ENCODE measurements at regions not wholly inside any gene's neighbourhood (a gene's known extent, or its start where the extent isn't known, plus 50 kb on each side); places are given as distances from the start of the nearest gene placed in this dataset.
"Not testable (repeated sequence)": the region's sequence is repeated elsewhere in the genome, so short reads cannot be mapped to it uniquely, and the experiment has no call there.

GRCh38 chr10:60564475-60564874 lies 174.8 kb upstream of the ANK3 start:
- DNase-seq: no peak

DNA sequence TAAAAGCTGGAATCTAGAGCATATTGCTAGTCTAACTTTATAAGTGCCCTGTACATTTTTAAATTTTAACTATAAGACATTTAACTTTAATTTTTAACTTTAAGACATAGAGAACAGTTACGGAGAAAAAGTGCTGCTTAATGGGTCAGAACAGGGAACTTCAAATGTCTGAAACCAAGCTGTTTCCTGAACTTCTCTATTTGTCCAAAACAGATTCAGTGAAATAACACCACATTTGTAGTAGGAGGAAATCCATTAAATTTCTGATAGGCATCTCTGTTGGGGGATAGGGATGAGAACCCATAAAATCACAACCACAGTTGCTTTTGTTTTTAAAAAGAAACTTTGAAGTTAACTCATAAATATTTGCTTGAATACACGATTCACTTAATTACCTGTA lies 170.8 kb upstream of the ANK3 start:
- no peak for DNase-seq

GRCh38 chr10:60555700-60556099 lies 166.0 kb upstream of the ANK3 start:
- no peak for DNase-seq

GRCh38 chr10:60549686-60550085 lies 160.0 kb upstream of the ANK3 start:
- no peak for DNase-seq

GRCh38 chr10:60542657-60543056 lies 153.0 kb upstream of the ANK3 start:
- DNase-seq: no peak

- DNase-seq: no peak
These were observed 151.8 kb upstream of the ANK3 start for GRCh38 chr10:60541451-60541850.

GRCh38 chr10:60537697-60538096 lies 148.0 kb upstream of the ANK3 start:
- DNase-seq: no peak

DNA sequence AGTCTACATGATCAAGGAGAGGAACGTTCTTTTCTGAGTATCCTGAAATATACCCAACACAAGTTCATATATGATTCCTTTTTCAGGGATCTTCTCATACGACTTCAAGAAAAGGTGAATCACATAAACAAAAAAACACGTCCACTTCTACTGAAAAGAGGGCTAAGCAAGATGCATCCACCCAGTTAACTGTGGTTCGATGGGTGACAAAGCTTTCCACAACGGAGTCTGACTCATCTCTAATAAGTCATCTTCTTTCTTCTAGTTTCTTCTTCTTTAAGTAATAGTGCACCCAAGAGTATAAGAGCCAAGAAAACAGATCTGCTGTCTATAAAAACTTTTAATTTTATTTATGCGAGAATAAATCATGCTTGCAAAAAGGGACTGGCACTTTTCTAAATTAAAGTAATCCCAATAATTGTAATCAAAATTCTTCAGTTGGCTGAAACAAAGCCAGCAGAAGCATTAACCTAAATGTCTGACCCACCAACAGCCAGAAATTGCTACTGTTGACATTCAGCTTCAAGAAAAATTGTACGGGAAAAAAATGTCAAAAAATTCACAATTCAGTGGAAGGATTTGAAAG lies 146.9 kb upstream of the ANK3 start:
- DNase-seq: no peak

GRCh38 chr10:60535427-60535826 lies 145.8 kb upstream of the ANK3 start:
- no peak for DNase-seq

- DNase-seq: no peak
These were observed 145.2 kb upstream of the ANK3 start for GRCh38 chr10:60534761-60535389.

GRCh38 chr10:60532696-60533468 lies 143.2 kb upstream of the ANK3 start:
- no peak for DNase-seq

DNA sequence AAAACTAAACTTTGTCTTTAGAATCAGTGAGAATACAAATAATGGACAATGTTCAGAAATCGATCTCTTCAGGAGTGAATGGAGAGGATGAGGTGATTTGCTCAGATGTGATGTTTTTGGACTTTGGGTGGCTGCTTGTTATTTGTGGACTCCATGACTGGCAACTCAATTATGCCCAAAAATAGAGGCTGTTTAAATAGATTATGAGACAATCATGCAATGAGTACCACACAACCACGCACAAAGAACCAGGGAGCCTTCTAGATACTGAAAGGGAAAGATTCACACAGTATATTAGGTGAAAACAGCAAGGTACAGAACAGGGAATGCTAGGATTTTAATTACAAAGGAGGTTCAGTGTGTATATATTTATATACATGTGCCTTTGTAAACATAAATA lies 141.3 kb upstream of the ANK3 start:
- DNase-seq: no peak

- DNase-seq: no peak
These were observed 138.0 kb upstream of the ANK3 start for GRCh38 chr10:60527676-60528075.

GRCh38 chr10:60525716-60526585 lies 136.3 kb upstream of the ANK3 start:
- no peak for DNase-seq

- DNase-seq: no peak
These were observed 134.9 kb upstream of the ANK3 start for GRCh38 chr10:60524541-60524940.

DNA sequence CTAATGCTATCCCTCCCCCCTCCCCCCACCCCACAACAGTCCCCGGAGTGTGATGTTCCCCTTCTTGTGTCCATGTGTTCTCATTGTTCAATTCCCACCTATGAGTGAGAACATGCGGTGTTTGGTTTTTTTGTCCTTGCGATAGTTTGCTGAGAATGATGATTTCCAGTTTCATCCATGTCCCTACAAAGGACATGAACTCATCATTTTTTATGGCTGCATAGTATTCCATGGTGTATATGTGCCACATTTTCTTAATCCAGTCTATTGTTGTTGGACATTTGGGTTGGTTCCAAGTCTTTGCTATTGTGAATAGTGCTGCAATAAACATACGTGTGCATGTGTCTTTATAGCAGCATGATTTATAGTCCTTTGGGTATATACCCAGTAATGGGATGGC lies 133.7 kb upstream of the ANK3 start:
- not testable (repeated sequence) for DNase-seq

DNA sequence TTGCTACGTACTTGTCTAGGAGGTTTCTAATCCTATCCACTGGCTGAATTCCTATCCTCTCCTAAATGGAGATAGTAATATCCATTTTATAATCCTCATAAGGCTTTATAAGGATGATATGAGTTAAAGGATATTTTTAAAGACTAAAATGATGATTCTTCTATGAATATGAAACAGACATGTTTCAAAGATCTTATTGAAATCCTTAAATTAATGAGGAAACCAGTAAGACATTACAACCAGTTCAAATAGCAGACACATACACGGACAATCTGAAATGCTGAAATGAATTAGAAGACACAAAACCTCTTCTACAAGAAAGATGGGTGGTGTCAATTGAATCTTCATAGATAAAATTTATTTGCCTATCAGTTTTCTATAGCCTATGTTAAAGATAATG lies 132.9 kb upstream of the ANK3 start:
- DNase-seq: no peak

DNA sequence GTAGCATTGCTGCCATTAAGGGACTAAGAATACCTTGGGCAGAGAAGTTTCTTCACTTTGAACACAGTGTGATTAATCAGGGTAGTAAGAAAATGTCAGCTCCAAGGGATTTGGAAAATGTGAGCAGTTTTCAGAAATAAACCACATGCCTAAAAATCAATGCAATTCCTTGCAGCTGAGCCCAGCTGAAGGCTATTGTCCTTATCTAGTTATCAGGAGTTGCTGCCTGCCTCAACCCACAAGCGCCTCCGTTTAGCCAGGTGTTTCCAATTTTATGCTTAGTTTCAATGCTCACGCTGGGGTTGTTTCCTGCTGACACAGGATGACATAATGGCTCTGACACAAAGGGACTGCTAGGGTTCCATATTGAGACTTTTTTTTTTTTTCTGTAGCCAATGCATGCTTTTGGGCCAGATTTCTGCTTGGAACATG lies 132.3 kb upstream of the ANK3 start:
- DNase-seq: no peak

DNA sequence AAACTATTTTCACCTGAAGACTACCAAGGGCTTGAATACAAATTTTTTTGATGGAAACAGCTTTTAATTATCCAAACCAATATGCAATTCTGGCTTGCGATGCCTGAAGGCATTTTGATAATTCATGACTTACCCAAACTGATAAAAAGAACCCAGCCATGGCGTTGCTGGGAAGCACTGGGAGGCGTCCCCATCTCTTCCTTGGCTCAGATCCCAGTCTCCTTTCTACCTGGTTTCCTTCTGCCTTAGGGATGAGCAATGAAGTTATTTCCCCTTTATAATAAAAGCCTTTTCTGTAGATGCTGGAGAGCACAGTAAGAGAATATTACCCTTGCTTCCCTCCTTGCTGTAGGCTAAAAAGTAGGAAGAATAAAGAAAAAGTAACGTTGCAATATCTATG lies 129.1 kb upstream of the ANK3 start:
- DNase-seq: no peak

GRCh38 chr10:60517805-60518204 lies 128.1 kb upstream of the ANK3 start:
- DNase-seq: no peak

- no peak for DNase-seq
These were observed 123.6 kb upstream of the ANK3 start for GRCh38 chr10:60513281-60513680.

DNA sequence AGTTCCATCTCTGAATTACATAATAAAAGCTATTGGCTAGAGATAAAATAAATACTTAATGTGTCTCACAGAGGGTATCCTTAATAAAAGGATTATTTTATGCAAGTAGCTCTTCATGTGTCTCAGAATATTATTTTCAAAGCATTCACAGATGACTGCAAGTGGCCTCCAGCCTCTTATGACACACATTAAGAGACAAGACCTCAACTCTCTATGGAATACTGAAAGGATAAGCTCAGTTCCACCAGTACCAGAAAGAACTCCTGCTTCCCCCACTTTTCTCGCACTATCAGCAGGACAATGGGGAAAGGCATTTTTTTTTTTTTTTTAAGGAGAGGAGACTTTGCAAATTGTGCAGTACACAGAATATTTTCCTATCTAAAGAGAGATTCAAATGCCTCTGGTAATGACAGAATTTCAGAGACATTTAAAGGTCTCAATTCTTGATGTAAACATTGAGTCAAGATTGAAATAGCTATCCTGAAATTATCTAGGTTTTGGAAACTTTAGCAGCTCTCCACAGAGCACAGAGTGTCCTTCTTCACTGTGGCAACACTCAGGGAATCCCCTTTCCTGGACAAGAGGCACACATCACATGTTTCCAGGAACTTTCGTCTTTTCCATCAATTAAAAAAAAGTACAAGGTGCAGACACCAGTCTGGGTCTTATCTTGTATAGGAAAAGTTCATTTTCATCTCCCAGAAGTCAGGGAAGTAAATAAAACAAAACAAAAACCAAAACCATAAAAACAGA lies 122.0 kb upstream of the ANK3 start:
- no peak for DNase-seq

- DNase-seq: no peak
These were observed 119.2 kb upstream of the ANK3 start for GRCh38 chr10:60508831-60509230.

Data from effector CD4-positive, alpha-beta T cell (primary cell).